Superior temporal gyrus (tissue), 1 donor: ENCODE measurements at regions not wholly inside any gene's neighbourhood (a gene's known extent, or its start where the extent isn't known, plus 50 kb on each side); places are given as distances from the start of the nearest gene placed in this dataset.

ENCODE experiments used
- DNase-seq: peaks from one replicate; pipeline ENCODE4 v3.0.0-alpha.2; 2016; ENCODE audit errors: extremely low spot score

DNA sequence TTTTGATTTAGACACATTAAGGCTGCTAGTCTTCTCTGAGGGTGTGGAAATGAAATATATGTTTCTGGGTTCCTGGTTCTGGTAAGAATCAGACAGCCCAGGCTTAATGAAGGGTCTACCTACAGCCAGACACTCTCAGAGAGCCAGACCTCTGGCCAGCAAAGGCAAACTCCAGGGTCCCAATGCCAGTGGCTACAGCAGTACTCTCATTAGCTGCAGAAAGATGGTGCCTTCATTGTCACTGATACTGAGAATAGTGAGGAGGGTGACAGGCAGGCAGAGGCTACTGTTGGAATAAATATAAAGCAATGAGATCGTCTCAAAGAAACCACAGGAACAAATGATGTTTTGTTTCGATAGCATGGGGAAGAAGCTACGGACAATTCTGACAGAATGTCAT is 437.6 kb downstream of the GPM6A start:
- no peak for DNase-seq

DNA sequence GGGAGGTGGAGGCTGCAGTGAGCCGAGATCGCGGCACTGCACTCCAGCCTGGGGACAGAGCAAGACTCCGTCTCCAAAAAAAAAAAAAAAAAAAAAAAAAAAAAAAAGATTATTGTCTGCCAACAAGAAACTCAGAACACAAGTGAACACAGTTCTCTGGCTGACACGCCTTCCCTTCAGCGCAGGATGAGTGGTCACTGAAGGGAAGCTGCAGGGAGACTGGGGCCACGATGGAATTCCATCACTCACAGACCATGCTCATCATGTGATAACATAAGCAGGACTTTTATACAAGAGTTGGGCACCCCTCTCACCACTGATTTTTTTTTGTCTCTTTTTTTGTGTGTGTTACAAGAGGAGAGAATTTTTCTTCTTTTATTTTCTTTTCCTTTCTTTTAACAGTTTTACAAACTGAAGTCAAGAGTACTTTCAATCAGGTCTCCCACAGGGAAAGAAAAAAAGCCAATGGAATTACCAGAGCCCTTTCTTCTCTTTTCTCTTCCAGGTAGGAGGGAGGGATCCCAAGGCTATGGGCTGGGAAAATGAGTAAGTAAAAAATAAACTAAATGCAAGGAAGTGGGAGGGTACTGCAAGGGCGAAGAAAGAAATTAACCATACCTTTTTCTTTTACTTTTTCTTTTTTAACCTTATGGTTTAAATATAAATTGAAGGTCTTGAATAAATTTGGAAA is 435.6 kb downstream of the GPM6A start:
- DNase-seq, result no peak

DNA sequence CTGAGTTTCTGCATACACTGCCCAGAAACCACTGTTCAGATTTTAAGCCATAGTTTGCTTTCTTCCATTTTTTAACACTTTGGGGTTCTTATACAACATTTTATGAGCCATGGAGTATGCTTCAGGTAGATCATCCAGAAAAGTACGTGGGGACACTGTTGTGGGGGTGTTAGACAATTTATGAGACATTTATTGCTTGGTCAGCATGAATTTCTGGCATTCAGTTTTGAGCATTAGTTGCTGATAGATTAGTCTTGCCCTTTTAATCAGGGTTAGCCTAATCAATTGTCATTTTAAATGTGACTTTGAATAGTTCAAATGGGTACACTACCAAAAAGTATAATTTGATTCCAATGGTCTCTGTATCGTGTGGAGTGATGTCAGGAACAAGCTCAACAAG is 434.9 kb downstream of the GPM6A start:
- no peak for DNase-seq

DNA sequence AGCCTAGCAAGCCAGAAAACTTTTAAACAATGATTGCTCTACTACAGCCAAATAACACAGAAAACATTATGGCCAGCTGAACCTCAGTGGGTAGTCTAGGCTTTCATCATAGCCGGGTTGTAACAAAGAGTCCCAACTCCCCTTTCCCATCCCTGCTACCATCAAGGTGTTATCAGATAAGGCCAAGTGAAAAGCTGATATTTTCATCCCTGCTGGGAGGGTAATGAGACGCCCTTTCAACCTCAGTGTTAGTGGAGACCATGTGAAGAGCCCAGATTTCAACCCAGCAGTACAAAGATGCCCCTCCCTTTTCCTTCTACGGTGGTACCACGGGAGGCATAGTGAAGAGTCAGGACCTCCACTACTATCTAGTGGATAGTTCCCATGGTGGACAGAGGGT is 433.7 kb downstream of the GPM6A start:
- DNase-seq, result no peak

DNA sequence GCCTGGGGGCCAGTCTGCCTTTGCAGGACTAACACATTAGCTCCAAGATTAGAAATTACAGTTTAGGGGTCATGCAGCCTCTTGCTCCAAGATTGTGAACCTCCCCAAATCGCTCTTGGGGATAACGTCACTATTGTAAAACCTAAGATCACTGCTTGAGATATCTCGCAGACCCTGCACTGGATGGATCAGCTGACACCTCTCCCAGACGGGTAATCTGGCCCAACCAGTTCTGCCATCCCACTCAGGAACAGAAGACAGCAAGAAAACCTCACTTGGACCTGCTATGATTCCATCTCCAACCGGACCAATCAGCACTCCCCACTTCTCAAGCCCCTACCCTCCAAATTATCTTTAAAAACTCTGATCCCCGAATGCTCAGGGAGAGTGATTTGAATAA is 431.2 kb downstream of the GPM6A start:
- DNase-seq, result no peak

DNA sequence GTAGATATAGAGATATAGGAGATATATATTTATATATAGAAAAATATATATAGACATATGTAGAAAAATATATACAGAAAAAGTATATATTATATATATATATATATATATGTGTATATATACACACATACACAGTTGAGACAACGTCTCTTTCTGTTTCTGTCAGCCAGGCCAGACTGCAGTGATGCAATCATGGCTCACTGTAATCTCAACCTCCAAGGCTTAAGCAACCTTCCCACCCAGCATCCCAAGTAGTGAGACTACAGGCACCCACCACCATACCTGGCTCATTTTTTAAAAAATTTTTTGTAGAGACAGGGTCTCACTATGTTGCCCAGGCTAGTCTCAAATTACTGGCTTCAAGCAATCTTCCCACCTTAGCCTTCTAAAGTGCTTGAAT is 426.3 kb downstream of the GPM6A start:
- no peak for DNase-seq

DNA sequence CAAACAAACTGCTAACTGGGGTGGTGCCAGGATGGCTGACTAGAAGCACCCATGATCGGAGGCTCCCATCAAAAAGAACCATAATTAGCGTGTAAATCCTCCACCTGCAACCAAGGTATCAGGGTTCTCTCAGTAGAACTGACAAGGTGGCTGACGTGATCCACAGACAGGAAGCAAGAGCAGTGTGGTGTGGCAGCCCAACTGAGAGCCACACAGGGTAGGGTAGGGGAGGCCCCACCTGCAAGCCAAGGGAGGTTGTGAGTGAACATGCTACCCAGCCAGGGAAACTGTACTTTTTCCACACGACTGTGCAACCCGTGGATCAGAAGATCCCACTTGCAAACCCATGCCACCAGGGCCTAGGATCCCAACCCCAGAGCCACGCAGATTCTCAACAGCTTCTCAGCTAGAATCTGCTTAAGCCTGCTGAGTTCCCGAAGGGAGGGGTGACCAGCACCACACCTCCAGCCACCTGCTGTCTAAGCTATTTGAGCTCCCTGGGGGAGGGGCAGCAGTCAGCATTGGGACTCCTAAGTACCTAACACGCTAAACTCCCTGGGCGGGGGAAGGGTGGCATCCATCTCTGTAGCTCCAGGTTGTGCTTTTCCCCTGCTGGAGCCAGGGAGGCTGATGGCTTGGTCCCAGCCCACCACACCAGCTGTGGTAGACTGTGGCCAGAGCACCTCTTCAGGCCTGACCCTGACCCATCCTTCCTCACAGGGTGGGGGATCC is 425.1 kb downstream of the GPM6A start:
- no peak for DNase-seq

DNA sequence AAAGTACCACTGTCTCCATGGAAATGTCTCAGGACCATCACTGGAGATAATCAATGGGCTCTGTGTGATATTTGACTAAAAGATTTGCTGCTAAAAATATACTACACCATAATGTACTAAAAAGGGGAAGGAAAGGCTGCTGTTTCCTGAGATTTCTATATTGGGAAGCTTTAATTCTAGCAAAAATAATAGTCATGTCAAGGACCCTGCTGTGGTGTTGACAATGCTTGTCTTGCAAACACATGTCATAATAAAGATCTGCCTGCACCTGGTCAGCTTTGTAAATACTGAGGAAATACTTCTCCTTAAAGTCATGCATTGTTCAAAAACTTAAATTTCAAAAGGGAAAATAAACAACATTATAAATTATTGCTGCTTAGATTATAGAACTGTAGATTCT is 417.9 kb downstream of the GPM6A start:
- DNase-seq, result no peak

DNA sequence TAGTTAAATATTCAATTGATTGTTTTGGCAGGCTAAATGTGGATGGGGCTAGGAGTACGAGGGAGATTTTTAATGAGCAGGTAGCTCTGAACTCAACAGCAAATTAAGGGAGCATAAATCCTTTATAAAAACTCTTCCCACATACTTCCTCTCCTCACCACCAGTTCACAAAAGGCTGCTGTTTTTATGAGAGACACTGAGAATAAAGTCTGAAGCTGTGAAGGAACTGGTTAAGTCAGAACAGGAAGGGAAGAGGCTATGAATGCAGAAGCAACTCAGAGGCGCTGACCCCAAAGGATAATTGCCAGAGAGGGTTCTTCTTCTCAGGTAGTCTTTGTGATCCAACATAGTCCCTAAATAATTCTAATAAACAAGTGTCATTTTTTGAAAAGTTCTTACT is 406.1 kb downstream of the GPM6A start:
- no peak for DNase-seq

DNA sequence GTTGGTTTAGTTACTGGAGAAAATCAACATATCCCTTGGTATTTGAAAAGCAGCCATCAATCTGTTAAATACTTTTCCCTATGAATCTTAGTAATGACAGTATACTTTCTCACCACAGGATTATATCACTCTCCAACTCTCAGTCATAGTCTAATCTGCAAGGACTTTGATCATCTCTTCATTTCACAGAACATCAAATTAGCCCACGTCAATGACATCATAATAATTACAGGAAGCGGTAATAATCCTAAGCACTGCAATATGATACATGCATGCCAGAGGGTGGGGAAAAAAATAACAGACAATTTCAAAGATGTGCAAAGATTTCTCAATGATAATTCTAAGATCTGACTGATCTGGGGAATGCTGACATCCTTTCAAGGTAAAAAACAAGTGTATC is 404.1 kb downstream of the GPM6A start:
- no peak for DNase-seq

DNA sequence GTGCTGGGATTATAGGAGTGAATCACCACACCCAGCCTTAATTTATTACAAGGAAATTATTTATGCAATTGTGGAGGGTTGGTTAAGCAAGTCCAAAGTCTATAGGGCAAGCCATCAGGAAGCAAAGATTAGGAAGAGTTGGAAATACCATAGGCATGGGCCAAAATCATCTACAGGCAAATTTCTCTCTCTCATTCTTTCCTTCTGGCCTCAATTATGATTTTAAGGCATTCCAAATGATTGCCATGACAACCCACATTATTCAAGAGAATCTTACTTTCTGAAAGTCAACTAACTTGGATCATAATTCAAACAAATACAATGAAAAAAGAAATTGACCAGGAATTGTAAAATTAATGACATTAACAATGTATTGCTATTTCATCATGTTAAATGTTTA is 400.8 kb downstream of the GPM6A start:
- no peak for DNase-seq

DNA sequence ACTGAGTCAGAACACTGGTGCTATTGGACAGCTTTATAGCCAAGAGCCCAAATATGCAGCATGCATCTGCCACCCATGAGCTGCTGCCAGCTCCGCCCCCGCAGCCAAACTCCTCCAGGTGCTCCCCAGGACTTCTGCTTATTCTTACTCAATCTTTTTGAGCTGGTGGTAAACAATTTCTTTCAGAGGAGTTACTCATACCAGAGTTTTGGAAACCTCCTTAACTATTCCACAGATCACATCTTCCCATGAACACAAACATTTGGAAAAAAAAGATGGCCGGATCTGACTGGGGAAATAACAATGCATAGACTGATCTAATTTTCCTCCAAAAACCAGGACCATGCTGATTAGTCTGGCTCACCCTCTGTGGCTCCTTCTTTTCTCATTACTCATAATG is 399.9 kb downstream of the GPM6A start:
- no peak for DNase-seq

DNA sequence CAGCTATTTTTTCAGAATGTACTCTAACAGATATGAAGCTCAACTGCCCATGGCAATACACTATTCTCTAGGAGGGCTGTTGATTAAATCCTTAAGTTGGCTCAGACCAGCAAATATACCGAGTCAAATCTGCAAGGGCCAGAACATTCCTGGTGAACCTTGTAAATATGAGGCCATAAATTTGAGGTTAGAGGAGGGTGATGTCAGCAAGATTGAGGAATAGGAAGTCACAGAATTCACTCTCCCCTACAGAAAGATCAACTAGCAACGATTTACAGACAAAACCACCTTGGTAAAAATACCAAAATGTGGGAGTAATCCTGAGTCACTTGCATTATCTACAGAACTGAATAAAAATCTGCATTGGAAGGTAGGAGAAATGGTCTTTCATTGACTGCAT is 399.3 kb downstream of the GPM6A start:
- DNase-seq, result no peak

DNA sequence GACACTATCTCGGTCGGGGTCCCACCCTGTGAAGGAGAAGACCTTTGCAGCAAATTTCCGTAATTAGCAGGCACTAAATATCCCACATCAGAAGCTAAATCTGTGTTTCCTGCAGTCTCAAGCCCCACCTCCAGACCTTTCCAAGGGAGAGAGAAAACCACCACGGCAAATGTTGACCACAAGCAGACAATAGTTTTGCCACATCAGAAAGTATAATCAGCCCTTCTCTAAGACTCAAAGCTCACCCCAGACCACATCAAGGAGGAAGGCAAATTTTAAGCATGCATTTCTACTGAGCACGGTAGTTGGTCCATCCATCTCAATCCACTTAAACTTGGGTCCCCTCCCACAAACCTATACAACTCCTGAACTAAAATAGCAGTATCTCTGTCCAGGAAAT is 398.5 kb downstream of the GPM6A start:
- DNase-seq, result no peak

DNA sequence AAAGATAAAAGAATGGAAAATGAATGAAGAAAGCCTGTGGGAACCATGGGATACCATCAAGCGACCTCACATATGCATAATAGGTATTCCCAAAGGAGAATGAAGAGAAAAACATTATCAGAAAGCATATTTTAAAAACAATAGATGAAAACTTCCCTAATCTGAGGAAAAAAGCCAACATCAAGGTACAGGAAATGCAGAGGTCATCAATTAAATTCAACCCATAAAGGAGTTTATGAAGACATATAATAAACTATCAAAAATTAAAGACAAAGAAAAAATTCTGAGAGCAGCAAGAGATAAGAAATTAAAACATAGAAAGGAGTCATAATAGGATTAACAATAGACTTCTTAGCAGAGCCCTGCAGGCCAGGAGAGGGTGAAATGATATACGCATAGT is 397.5 kb downstream of the GPM6A start:
- no peak for DNase-seq

DNA sequence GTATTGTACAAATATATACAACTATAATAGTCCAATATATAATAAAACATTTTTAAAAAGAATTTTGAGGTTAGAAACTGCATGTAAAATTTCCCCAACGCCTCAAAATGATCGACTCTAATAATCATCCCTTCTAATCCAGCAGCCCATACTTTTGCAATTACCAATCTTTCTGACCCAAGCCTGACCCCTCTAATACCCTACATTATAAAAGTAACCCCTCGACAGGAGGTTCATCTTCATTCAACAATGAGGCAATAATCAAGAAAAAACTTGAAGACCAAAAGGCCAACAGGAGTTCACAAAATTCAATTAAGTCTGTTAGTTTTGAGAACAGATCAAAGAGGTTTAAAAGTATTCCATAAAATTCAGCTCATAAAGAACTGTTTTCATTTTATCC is 393.5 kb downstream of the GPM6A start:
- no peak for DNase-seq

DNA sequence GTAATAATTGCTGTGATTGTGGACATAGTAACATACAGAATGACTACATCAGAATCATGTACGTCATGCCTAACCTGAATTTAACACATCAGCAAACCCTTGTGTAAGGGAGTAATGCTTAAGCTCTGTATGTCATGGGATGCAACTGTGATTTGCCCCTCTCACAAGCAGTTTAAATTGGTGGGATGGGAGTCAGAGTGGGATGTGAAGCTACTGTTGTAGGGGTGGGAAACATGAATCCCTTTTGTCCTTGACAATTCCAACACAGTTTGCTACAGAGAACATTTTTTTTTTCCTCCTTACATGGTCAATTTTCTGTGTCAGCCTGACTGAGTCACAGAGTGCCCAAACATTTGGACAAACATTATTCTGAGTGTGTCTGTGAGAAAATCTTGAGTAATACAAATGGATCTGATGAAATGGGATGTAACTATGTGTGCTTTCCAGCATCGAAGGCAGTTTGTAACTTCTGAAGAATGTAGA is 392.8 kb downstream of the GPM6A start:
- DNase-seq, result no peak

DNA sequence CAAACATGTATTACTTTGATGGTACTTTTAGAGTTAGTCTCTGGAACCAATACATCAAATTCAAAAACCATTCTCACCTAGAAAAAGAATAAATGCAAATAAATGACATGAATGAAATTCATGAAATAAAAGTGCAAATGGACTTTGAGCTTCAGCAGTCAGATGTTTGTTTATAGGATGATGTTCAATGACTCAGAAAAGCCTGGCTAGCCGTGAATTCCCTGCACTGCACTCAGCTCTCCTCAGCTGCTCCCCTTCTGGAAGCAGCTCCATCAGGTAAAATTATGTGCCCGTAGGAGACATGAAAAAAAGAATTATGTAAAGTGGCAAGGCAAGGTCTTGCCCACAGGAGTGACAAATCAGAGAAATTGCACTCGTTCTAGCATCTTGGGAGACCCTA is 390.6 kb downstream of the GPM6A start:
- no peak for DNase-seq

DNA sequence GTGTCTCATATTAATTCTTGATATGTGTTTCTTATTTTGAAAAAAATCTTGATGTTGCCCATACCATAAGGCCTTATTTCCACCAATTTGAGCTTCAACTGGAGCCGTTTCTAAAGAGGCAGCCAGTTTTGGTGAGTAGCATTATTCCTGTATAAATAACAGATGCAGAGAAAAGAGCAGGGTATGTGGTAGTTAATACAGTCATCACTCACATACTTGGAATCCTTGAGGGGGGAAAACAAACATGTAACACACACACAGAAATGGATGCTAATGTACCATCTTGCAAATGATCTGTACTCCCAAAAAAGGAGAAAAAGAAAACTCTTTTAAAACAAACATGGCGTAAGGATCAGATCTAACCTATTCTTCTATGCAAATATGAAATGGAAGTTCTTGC is 389.7 kb downstream of the GPM6A start:
- no peak for DNase-seq

DNA sequence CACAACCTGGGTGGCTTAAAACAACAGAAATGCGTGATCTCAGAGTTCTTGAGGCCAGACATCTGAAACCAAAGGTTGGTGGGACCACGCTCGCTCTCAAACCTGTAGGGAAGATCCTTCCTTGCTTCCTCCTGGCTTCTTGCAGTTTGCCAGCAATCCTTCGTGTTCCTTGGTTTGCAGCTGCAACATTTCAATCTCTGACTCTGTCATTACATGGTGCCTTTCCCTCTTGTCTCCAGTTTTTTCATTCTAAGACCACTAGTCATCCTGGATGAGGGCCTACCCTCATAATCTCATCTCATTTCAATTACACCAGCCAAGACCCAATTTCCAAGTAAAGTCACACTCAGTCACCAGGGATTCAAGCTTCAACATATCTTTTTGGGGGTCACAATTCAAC is 388.0 kb downstream of the GPM6A start:
- no peak for DNase-seq

DNA sequence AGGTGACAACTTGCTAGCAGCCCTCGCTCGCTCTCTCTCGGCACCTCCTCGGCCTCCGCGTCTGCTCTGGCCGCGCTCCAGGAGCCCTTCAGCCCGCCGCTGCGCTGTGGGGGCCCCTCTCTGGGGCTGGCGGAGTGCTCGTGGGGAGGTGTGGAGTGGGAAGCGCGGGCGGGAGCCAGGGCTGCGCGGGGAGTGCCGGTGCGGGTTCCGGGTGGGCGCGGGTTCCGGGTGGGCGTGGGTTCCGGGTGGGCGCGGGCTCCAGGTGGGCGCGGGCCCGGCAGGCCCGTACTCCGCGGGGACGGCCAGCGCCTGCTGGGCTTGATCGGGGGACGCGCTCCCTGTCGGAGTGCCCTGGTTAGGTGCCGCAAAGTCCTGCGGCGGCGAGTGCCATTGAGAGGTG is 384.3 kb downstream of the GPM6A start:
- no peak for DNase-seq

DNA sequence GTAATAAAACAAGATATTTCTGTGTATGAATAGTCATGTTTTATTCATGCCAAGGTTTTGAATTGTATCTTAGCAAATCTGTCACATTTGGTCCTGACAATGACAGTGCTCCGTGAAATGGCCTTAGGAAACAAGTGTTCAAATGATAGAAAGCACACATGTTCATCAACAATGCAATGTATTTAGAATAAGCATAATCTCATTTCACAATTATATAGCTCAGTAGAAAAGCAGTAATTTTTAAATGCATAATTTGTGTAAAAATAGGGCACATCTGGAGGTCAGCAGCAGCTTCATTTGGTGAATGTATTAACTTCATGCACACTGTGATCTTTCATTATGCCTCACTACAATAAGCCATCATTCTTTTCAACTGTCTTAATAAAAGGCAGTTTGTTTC is 380.4 kb downstream of the GPM6A start:
- no peak for DNase-seq

DNA sequence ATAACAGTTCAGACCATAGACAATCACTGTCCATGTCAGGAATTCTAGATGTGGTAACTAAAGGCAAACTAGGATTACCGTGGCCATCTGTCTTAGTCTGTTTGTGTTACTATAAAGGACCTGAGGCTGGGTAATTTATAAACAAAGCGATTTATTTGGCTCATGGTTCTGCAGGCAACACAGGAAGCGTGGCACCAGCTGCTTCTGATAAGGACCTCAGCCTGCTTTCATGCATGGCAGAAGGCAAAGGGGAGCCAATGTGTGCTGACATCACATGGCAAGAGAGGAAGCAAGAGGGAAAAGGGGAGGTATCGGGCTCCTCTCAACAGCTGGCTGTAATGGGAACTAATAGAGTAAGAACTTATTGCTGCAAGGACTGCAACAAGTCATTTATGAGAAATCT is 376.7 kb downstream of the GPM6A start:
- DNase-seq, result no peak

DNA sequence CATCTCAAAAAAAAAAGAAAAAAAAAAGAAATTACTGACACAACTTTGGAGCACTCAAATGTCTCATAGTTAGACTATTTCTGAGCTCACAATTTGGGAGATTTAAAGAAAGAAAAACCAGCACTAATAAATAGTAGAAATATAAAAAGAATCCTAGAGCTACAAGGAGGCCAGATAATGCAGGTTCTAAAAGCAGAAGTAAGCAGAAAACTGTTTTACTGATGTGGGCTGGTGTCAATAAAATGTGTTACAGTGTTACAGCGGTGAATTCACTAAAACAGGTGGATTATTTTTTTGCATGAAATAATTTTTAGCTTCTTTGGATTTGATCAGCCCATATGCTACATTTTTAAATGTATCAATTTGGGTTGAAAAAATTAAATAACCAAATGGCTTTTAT is 375.9 kb downstream of the GPM6A start:
- DNase-seq, result no peak
